Breast epithelium (tissue), 4 donors: ENCODE measurements at regions not wholly inside any gene's neighbourhood (a gene's known extent, or its start where the extent isn't known, plus 50 kb on each side); places are given as distances from the start of the nearest gene placed in this dataset.

Experiments used
- DNase-seq, 2 donors: peaks; one replicate each; pipeline ENCODE4 v3.0.0-alpha.2; 2019; ENCODE audit warnings: low spot score in 2 of 2
- H3K27ac ChIP-seq, 2 donors: fragments of 200-600 bp; sonication (generic) in 1 of 2; one replicate each; pipeline ENCODE4 v1.5.1; 2016 to 2019; ENCODE audit warnings: mild to moderate bottlenecking in 1 of 2
- H3K27me3 ChIP-seq, 2 donors: fragments of 200-600 bp; sonication (generic) in 1 of 2; one replicate each; pipeline versions ENCODE4 v1.5.1 to v1.6.0; 2017 to 2019; ENCODE audit warnings: control low read depth in 1 of 2, mild to moderate bottlenecking in 1 of 2
- H3K36me3 ChIP-seq: fragments of 200-600 bp; one replicate; pipeline ENCODE4 v1.5.1; 2019
- H3K4me1 ChIP-seq, 2 donors: fragments of 200-600 bp; sonication (generic); one replicate each; pipeline ENCODE4 v1.5.1; 2016 to 2019; ENCODE audit warnings: control low read depth in 1 of 2
- H3K4me3 ChIP-seq, 3 donors: fragments of 200-600 bp; sonication (generic); 1 replicate in 2 of 3; 2 replicates in 1 of 3; pipeline ENCODE4 v1.5.1; 2016 to 2019; ENCODE audit warnings: mild to moderate bottlenecking in 3 of 3, moderate library complexity in 2 of 3
- H3K9me3 ChIP-seq, 2 donors: fragments of 200-600 bp; sonication (generic) in 1 of 2; one replicate each; pipeline ENCODE4 v1.5.1; 2016 to 2019; ENCODE audit warnings: control low read depth in 1 of 2
- CTCF ChIP-seq, 3 donors: fragments of 450-650 bp; IDR thresholded peaks; one replicate each; pipeline ENCODE4 v1.5.1; 2016 to 2017; ENCODE audit warnings: antibody characterized with exemption in 3 of 3, mild to moderate bottlenecking in 3 of 3, moderate library complexity in 3 of 3
- POLR2A ChIP-seq: fragments of 450-650 bp; IDR thresholded peaks from one replicate; pipeline ENCODE4 v1.6.1; 2016; ENCODE audit warnings: antibody characterized with exemption, mild to moderate bottlenecking, moderate library complexity
- POLR2AphosphoS5 ChIP-seq, 3 donors: sonication (generic); formaldehyde crosslinking; IDR thresholded peaks; one replicate each; pipeline ENCODE4 v1.6.1; 2017; ENCODE audit warnings: antibody characterized with exemption in 3 of 3
- intact Hi-C: fragments of 100-400 bp; cut with DNase I; formaldehyde crosslinking; loops from one replicate; pipeline ENCODE4 v1.15.1; 2023; ENCODE audit warnings: low total_unique reads

DNA sequence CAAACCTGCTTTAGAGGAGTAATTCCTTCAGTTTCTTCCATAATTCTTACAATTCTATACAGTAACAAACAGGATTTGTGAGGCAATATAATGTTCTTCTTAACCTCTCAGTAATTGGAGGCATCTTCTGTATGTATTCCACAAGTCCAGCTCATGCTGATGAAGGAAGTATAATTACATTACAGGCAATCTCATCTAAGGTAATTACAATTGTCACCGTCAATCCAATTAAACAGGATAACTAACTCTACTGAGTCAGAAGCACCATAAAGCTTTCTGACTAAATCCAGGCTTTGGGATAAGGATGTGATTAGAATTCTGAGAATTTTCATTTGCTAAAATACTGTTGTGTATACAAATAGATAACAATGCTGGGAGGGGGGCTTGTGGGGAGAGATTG, 115.2 kb upstream of the SEMA6D start:
- no peak overlapping the region for H3K4me3 ChIP-seq
- H3K36me3 ChIP-seq = no peaks in the 10 kb centered on the region
- H3K4me1 ChIP-seq = no peaks in the 10 kb centered on the region
- intact Hi-C loops = no loop called here
- H3K9me3 ChIP-seq = no peaks in the 10 kb centered on the region
- H3K27me3 ChIP-seq = no peaks in the 10 kb centered on the region
- TF ChIP-seq POLR2AphosphoS5 (IDR thresholded peaks at IDR 0.05) (no peak), CTCF (IDR thresholded peaks at IDR 0.05) (no peak), POLR2A (no peak)
- no peak overlapping the region for H3K27ac ChIP-seq
- no peak for DNase-seq

DNA sequence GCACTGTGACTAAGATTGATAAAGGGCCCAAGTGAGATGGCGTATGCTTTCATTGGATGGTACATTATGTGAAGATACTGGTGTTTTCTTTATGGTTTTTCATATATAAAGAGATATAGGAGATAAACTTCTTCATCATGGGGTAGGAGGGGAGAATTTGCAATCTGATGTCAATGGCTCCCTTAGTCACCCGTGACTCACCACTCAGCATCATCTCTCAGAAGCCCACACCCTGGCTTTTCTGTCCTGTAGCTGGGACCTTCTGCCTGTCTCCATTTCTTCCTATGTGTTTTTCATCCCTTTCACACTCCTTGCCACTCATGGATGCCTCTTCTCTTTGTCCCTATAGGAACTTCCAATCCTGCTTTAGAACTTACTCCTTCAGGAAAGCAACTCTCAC, 114.3 kb upstream of the SEMA6D start:
- intact Hi-C loops = no loop called here
- TF ChIP-seq CTCF (IDR thresholded peaks at IDR 0.05) (no peak), POLR2A (no peak), POLR2AphosphoS5 (IDR thresholded peaks at IDR 0.05) (no peak)
- H3K36me3 ChIP-seq = no peaks in the 10 kb centered on the region
- H3K27me3 ChIP-seq = no peaks in the 10 kb centered on the region
- H3K9me3 ChIP-seq = no peaks in the 10 kb centered on the region
- DNase-seq = no peak
- H3K4me1 ChIP-seq = peaks cover 0 to 3% of the 10 kb centered on the region in 2 donors
- H3K27ac ChIP-seq = no peak overlapping the region
- H3K4me3 ChIP-seq = no peak overlapping the region

GRCh38 chr15:47607695-47608094, 109.6 kb upstream of the SEMA6D start:
- H3K36me3 ChIP-seq = no peaks in the 10 kb centered on the region
- no peaks in the 10 kb centered on the region for H3K27me3 ChIP-seq
- intact Hi-C loops = no loop called here
- peaks cover 0 to 7% of the 10 kb centered on the region in 2 donors for H3K4me1 ChIP-seq
- TF ChIP-seq POLR2AphosphoS5 (IDR thresholded peaks at IDR 0.05) (no peak), CTCF (IDR thresholded peaks at IDR 0.05) (no peak), POLR2A (no peak)
- DNase-seq = no peak
- no peak overlapping the region for H3K27ac ChIP-seq
- H3K9me3 ChIP-seq = no peaks in the 10 kb centered on the region
- no peak overlapping the region for H3K4me3 ChIP-seq

GRCh38 chr15:47609693-47610092, 107.6 kb upstream of the SEMA6D start:
- intact Hi-C loops = no loop called here
- no peaks in the 10 kb centered on the region for H3K36me3 ChIP-seq
- H3K27ac ChIP-seq = no peak overlapping the region
- peaks cover 0 to 7% of the 10 kb centered on the region in 2 donors for H3K4me1 ChIP-seq
- no peaks in the 10 kb centered on the region for H3K9me3 ChIP-seq
- TF ChIP-seq CTCF (IDR thresholded peaks at IDR 0.05) = no peak
- no peak for TF ChIP-seq POLR2A
- no peak for TF ChIP-seq POLR2AphosphoS5 (IDR thresholded peaks at IDR 0.05)
- no peaks in the 10 kb centered on the region for H3K27me3 ChIP-seq
- DNase-seq = no peak
- H3K4me3 ChIP-seq = no peak overlapping the region

DNA sequence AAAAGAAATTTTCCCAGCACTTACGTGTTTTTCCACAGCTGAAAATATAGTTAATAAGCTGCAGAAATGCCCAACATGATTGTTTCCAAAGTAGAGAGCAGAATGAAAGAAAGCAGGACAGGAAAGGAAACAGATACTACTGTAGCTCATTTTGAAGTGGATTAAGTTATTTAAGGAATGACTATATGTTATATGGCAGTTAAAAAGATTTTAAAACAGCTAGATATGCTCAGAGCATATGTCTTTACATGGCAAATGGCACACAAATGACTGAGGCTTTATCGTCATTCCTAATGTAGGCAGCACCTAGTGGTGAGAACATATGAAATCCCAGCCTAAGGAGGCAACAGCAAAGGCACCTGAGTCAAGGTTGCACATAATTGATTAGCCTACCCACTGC, 106.6 kb upstream of the SEMA6D start:
- H3K36me3 ChIP-seq = no peaks in the 10 kb centered on the region
- intact Hi-C loops = no loop called here
- peaks cover 0 to 7% of the 10 kb centered on the region in 2 donors for H3K4me1 ChIP-seq
- H3K27ac ChIP-seq = no peak overlapping the region
- no peak for TF ChIP-seq POLR2A
- no peak for TF ChIP-seq CTCF (IDR thresholded peaks at IDR 0.05)
- TF ChIP-seq POLR2AphosphoS5 (IDR thresholded peaks at IDR 0.05) = no peak
- H3K9me3 ChIP-seq = no peaks in the 10 kb centered on the region
- no peaks in the 10 kb centered on the region for H3K27me3 ChIP-seq
- H3K4me3 ChIP-seq = no peak overlapping the region
- no peak for DNase-seq
